ENCODE measurements at regions not wholly inside any gene's neighbourhood (a gene's known extent, or its start where the extent isn't known, plus 50 kb on each side); places are given as distances from the start of the nearest gene placed in this dataset.

DNA sequence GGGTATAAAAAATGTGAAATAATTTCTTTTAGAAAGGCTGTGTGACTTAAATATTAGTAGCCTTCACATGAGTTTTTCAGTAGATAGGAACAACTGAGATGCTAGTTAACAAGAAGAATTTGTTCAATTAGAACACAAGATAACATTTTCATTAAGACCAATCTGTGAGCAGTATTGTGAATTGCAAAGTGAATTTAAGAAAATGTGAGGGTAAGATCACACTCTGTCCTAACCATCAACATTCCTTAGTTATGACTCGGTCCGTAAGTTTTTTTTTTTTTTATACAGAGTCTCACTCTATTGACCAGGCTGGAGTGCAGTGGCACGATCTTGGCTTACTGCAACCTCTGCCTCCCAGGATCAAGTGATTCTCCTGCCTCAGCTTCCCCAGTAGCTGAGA lies 180.2 kb upstream of the EGFLAM start:
- TF ChIP-seq EZH2phosphoT487 (IDR thresholded peaks at IDR 0.05; ENCODE audit: insufficient read depth, low read depth) (no peak), EZH2 (IDR thresholded peaks at IDR 0.05; ENCODE audit: insufficient read depth, poor library complexity, severe bottlenecking) (no peak)

Measured in GM23248 (cell line).